ENCODE measurements at regions not wholly inside any gene's neighbourhood (a gene's known extent, or its start where the extent isn't known, plus 50 kb on each side); places are given as distances from the start of the nearest gene placed in this dataset.

- TF ChIP-seq CTCF (IDR thresholded peaks at IDR 0.05): no peak
Observed at GRCh38 chr1:93739472-93739871, 57.8 kb upstream of the BCAR3 start.

DNA sequence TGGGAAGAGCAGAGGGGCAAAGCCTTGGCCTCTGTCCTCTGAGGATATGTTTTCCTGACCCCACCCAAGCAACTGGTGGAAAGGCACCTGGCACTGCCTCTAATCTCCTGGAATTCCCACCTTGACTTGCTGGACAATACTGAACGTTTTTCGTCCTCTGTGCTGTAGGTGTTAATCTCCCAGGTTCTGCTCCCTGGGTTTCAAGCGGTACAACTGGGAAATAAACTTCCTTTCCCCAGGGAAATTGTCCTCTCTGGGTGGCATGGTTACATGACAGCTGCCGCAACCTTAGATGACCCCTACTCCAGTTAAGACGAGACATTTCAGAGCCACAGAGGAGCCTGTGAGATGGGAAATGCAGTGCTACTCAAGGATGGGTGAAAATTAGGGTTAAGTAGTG, 57.3 kb upstream of the BCAR3 start:
- TF ChIP-seq CTCF (IDR thresholded peaks at IDR 0.05): no peak

- no peak for TF ChIP-seq CTCF (IDR thresholded peaks at IDR 0.05)
Observed at GRCh38 chr1:93738075-93738622, 56.5 kb upstream of the BCAR3 start.

DNA sequence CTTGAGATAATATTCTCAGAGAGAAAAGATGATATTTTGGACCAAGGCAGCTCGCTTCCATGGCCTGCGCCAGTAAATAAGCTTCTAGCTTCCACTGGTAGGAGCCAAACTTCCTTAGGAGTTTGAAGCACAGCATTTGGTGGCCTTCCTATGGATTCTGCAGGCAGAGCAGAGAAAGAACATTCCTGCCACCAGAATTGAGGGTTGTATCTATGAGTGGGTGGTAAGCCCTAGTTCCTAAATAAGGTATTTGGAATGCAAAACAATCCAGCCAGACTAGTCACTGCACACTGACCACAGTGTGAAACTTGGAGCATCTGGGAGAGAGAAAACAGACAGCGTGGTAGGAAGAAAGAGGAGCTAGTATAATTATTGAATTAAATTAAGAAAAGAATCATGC, 54.1 kb upstream of the BCAR3 start:
- TF ChIP-seq CTCF (IDR thresholded peaks at IDR 0.05): no peak

DNA sequence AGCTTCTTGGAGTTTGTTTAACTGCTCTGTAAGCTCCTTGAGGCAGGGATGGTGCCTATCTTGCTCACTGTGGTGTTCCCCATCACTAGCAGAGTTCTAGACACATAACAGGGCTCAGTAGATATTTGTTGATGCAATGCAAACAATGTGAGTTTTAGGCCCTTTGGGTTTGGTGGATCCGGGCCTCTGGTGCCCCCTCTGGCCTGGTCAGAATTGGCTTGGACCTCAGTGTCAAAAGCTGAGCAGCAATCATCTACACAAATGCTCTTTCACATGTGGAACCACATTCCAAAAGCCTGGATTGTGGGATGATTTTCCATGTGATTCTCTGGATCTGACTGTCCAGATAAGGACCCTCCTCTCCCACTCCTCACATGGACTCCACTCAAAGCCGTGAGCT, 53.4 kb upstream of the BCAR3 start:
- TF ChIP-seq CTCF (IDR thresholded peaks at IDR 0.05): no peak

GRCh38 chr1:93733340-93733739, 51.7 kb upstream of the BCAR3 start:
- no peak for TF ChIP-seq CTCF (IDR thresholded peaks at IDR 0.05)

DNA sequence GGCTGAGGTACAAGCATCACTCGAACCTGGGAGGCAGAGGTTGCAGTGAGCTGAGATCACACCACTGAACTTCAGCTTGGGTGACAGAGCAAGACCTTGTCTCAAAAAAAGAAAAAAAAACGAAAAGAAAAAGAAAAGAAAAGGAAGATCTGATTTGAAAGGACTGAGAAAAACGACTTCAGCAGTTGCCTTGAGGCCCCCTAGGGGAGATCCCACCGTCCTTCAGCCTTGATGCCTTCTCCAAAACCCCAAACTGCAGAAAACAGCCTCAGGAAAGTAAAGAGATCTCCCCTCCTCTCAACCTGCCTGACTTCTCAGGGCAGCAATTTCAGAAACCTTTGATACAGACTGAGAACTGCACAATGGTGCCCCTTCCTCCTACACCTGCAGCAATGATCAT, 50.9 kb upstream of the BCAR3 start:
- TF ChIP-seq CTCF (IDR thresholded peaks at IDR 0.05): no peak
